ENCODE measurements at regions not wholly inside any gene's neighbourhood (a gene's known extent, or its start where the extent isn't known, plus 50 kb on each side); places are given as distances from the start of the nearest gene placed in this dataset.

DNA sequence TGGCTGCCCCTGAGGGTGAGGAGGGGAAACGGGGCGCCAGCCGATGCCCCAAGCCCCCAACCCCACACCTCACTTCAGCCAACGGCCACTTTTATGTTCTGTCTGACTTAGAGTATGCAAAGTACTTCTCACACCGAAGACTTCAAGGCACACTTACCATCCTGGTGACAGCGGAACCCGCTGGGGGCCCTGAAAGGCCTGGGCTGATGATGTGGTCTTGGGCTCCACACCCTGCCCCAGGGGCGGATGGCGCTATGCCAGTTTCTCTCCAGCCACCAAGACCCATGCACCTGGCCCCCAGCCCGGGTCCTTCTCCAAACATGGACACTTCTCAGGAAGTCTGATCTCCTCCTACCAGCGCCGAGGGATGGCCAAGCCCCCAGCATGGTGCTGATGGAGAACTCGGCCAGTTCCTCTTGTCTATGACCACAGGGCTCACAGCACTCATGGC lies 175.4 kb downstream of the CTTN start:
- H3K4me3 Mint-ChIP-seq (ENCODE audit: low read depth), result no peak overlapping the region
- no peaks in the 10 kb centered on the region for H3K9me3 Mint-ChIP-seq (ENCODE audit: low read depth)
- H3K27me3 Mint-ChIP-seq, result no peaks in the 10 kb centered on the region
- no peak for DNase-seq (ENCODE audit: low spot score, unreplicated experiment)
- no peaks in the 10 kb centered on the region for H3K4me1 Mint-ChIP-seq (ENCODE audit: low read depth)
- H3K36me3 Mint-ChIP-seq (ENCODE audit: insufficient read depth), result no peaks in the 10 kb centered on the region
- no peak for TF ChIP-seq CTCF (IDR thresholded peaks at IDR 0.05; ENCODE audit: unreplicated experiment)
- H3K27ac Mint-ChIP-seq, result no peak overlapping the region

GRCh38 chr11:70574725-70575347 lies 176.5 kb downstream of the CTTN start:
- no peaks in the 10 kb centered on the region for H3K4me1 Mint-ChIP-seq (ENCODE audit: low read depth)
- H3K9me3 Mint-ChIP-seq (ENCODE audit: low read depth), result no peaks in the 10 kb centered on the region
- H3K27me3 Mint-ChIP-seq, result no peaks in the 10 kb centered on the region
- no peak for TF ChIP-seq CTCF (IDR thresholded peaks at IDR 0.05; ENCODE audit: unreplicated experiment)
- no peak overlapping the region for H3K4me3 Mint-ChIP-seq (ENCODE audit: low read depth)
- H3K36me3 Mint-ChIP-seq (ENCODE audit: insufficient read depth), result no peaks in the 10 kb centered on the region
- H3K27ac Mint-ChIP-seq, result no peak overlapping the region
- DNase-seq (ENCODE audit: low spot score, unreplicated experiment), result no peak

GRCh38 chr11:70575396-70576060 lies 177.2 kb downstream of the CTTN start:
- H3K27me3 Mint-ChIP-seq, result no peaks in the 10 kb centered on the region
- H3K27ac Mint-ChIP-seq, result no peak overlapping the region
- H3K4me1 Mint-ChIP-seq (ENCODE audit: low read depth), result no peaks in the 10 kb centered on the region
- DNase-seq (ENCODE audit: low spot score, unreplicated experiment), result no peak
- no peaks in the 10 kb centered on the region for H3K9me3 Mint-ChIP-seq (ENCODE audit: low read depth)
- no peak for TF ChIP-seq CTCF (IDR thresholded peaks at IDR 0.05; ENCODE audit: unreplicated experiment)
- H3K36me3 Mint-ChIP-seq (ENCODE audit: insufficient read depth), result no peaks in the 10 kb centered on the region
- no peak overlapping the region for H3K4me3 Mint-ChIP-seq (ENCODE audit: low read depth)

DNA sequence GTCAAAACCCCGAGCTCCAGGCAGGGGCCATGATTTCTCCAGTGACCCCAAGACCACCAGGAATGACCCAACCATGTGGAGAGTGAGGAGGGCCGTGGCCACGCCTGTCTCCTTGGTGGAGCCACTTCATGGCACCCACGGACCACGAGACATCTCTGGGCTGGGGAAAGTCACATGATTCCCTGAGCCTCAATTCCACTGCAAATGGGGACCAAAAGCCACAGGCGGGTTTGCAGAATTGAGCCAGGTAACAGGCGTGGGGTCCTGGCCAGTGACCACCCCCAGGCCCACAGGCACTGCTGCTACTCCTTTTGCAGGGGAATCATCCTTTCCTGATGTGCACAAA lies 178.9 kb downstream of the CTTN start:
- H3K27me3 Mint-ChIP-seq, result no peaks in the 10 kb centered on the region
- no peaks in the 10 kb centered on the region for H3K9me3 Mint-ChIP-seq (ENCODE audit: low read depth)
- H3K4me1 Mint-ChIP-seq (ENCODE audit: low read depth), result no peaks in the 10 kb centered on the region
- H3K36me3 Mint-ChIP-seq (ENCODE audit: insufficient read depth), result no peaks in the 10 kb centered on the region
- H3K4me3 Mint-ChIP-seq (ENCODE audit: low read depth), result no peak overlapping the region
- DNase-seq (ENCODE audit: low spot score, unreplicated experiment), result no peak
- no peak for TF ChIP-seq CTCF (IDR thresholded peaks at IDR 0.05; ENCODE audit: unreplicated experiment)
- no peak overlapping the region for H3K27ac Mint-ChIP-seq

GRCh38 chr11:70577948-70578347 lies 179.6 kb downstream of the CTTN start:
- H3K9me3 Mint-ChIP-seq (ENCODE audit: low read depth), result no peaks in the 10 kb centered on the region
- H3K4me3 Mint-ChIP-seq (ENCODE audit: low read depth), result no peak overlapping the region
- H3K4me1 Mint-ChIP-seq (ENCODE audit: low read depth), result no peaks in the 10 kb centered on the region
- DNase-seq (ENCODE audit: low spot score, unreplicated experiment), result no peak
- H3K27ac Mint-ChIP-seq, result no peak overlapping the region
- no peaks in the 10 kb centered on the region for H3K27me3 Mint-ChIP-seq
- no peaks in the 10 kb centered on the region for H3K36me3 Mint-ChIP-seq (ENCODE audit: insufficient read depth)
- TF ChIP-seq CTCF (IDR thresholded peaks at IDR 0.05; ENCODE audit: unreplicated experiment), result no peak
